PC-9 (cell line): ENCODE measurements at regions not wholly inside any gene's neighbourhood (a gene's known extent, or its start where the extent isn't known, plus 50 kb on each side); places are given as distances from the start of the nearest gene placed in this dataset.

ENCODE experiments used
- BruUV-seq: library from RNA; stranded (reverse); fragments of 400-500 nt; replicated peaks from 2 replicates; lab custom pipeline; 2021; lab: Mats Ljungman, UMichigan
- CTCF ChIA-PET: fragments of 300-600 bp; sonication (Branson Sonifier 250); formaldehyde crosslinking; loops from one replicate; lab custom pipeline; 2022; ENCODE audit warnings: antibody characterized with exemption; lab: Charles Lee
- POLR2A ChIA-PET: fragments of 300-600 bp; sonication (Branson Sonifier 250); formaldehyde crosslinking; loops from one replicate; lab custom pipeline; 2022; ENCODE audit warnings: antibody characterized with exemption; ENCODE audit not compliant: unreplicated experiment; lab: Charles Lee
- DNase-seq, 2 experiments: peaks; one replicate each; pipeline versions ENCODE4 v3.0.0 to v3.0.0-alpha.2; 2015 to 2022; ENCODE audit warnings: mixed read lengths in 1 of 2
- H2AFZ ChIP-seq: fragments of 200-600 bp; sonication (generic); 2 replicates; pipeline ENCODE4 v1.8.1; 2017; ENCODE audit warnings: antibody characterized with exemption
- H3F3A ChIP-seq: fragments of 200-600 bp; sonication (generic); 2 replicates; pipeline ENCODE4 v1.8.1; 2017; ENCODE audit warnings: antibody characterized with exemption, mild to moderate bottlenecking, low read depth; ENCODE audit not compliant: insufficient read depth
- H3K27ac ChIP-seq: fragments of 200-600 bp; sonication (generic); 2 replicates; pipeline ENCODE4 v1.6.1; 2016; ENCODE audit warnings: mixed run types
- H3K27me3 ChIP-seq: fragments of 200-600 bp; sonication (generic); 2 replicates; pipeline ENCODE4 v1.6.1; 2016; ENCODE audit warnings: low read depth, mixed run types; ENCODE audit not compliant: insufficient read depth
- H3K36me3 ChIP-seq: fragments of 200-600 bp; sonication (generic); 2 replicates; pipeline ENCODE4 v1.6.1; 2016; ENCODE audit warnings: low read depth, mixed run types
- H3K4me1 ChIP-seq: fragments of 200-600 bp; sonication (generic); replicated peaks from 2 replicates; pipeline ENCODE4 v1.6.1; 2016; ENCODE audit warnings: mixed run types; ENCODE audit not compliant: insufficient read depth
- H3K4me2 ChIP-seq: fragments of 200-600 bp; sonication (generic); 2 replicates; pipeline ENCODE4 v1.6.1; 2017; ENCODE audit warnings: mixed run types
- H3K4me3 ChIP-seq: fragments of 200-600 bp; sonication (generic); 2 replicates; pipeline ENCODE4 v1.6.1; 2016; ENCODE audit warnings: mixed run types
- H3K79me2 ChIP-seq: fragments of 200-600 bp; sonication (generic); 2 replicates; pipeline ENCODE4 v1.6.1; 2017; ENCODE audit warnings: low read depth, mixed run types
- H3K9me2 ChIP-seq: fragments of 200-600 bp; sonication (generic); 2 replicates; pipeline ENCODE4 v1.8.1; 2017; ENCODE audit warnings: mild to moderate bottlenecking; ENCODE audit not compliant: insufficient read depth
- H3K9me3 ChIP-seq: fragments of 200-600 bp; sonication (generic); 2 replicates; pipeline ENCODE4 v1.8.1; 2016; ENCODE audit warnings: low read depth; ENCODE audit not compliant: insufficient read depth
- H4K20me1 ChIP-seq: fragments of 200-600 bp; sonication (generic); 2 replicates; pipeline ENCODE4 v1.8.1; 2017; ENCODE audit not compliant: insufficient read depth
- CTCF ChIP-seq: fragments of 200-600 bp; sonication (generic); conservative IDR thresholded peaks from 2 replicates; pipeline ENCODE4 v1.6.1; 2017; ENCODE audit warnings: mixed run types, antibody characterized with exemption, mild to moderate bottlenecking, moderate library complexity
- EZH2 ChIP-seq: fragments of 200-600 bp; sonication (generic); IDR thresholded peaks from 2 replicates; pipeline ENCODE4 v1.8.0; 2017; ENCODE audit warnings: antibody characterized with exemption, low read depth
- intact Hi-C: fragments of 100-400 bp; cut with micrococcal nuclease; formaldehyde crosslinking; loops from one replicate; pipeline ENCODE4 v1.10.0; 2022; ENCODE audit not compliant: unreplicated experiment

DNA sequence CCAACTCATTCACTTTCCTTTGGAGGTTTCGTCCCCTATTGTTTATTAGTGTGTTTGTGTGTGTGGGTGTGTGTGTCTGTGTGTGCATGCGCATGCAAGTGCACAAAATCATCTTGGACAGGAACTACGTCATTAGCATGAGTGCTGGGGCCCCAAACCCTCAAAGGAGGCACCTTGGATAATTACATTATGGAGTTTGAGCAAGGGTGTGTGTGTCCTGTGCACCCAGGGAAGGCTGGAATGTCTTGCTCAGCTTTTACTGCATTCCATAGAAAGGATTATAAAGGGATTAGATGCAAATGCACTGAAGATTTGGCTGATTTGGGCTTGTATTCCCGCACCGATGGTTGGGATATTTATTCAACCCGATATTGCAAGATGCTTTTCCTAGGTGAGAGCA, 203.4 kb upstream of the NAV2 start:
- no peak overlapping the region for H3K4me3 ChIP-seq
- no peaks in the 10 kb centered on the region for H3K9me3 ChIP-seq
- no peaks in the 10 kb centered on the region for H4K20me1 ChIP-seq
- H3K4me2 ChIP-seq, result no peak overlapping the region
- ChIA-PET CTCF (no interaction called here), POLR2A (no interaction called here)
- peaks cover 18% of the 10 kb centered on the region for H3F3A ChIP-seq
- H3K9me2 ChIP-seq, result no peaks in the 10 kb centered on the region
- DNase-seq, result no peak
- H3K27me3 ChIP-seq, result no peaks in the 10 kb centered on the region
- no peak overlapping the region for H2AFZ ChIP-seq
- TF ChIP-seq EZH2 (no peak), CTCF (no peak)
- intact Hi-C loops, result no loop called here
- BruUV-seq, result no TSS peak
- H3K79me2 ChIP-seq, result no peaks in the 10 kb centered on the region
- H3K36me3 ChIP-seq, result no peaks in the 10 kb centered on the region
- H3K4me1 ChIP-seq, result peaks cover 33% of the 10 kb centered on the region
- H3K27ac ChIP-seq, result no peak overlapping the region

- Histone ChIP-seq H3K36me3 (no peaks in the 10 kb centered on the region), H3K4me3 (no peak overlapping the region), H3K9me3 (no peaks in the 10 kb centered on the region), H3K9me2 (no peaks in the 10 kb centered on the region), H3F3A (peaks cover 18% of the 10 kb centered on the region), H3K4me2 (peak overlapping the region; percentile 36), H3K27me3 (no peaks in the 10 kb centered on the region), H4K20me1 (no peaks in the 10 kb centered on the region), H2AFZ (no peak overlapping the region), H3K27ac (peak overlapping the region; percentile 58), H3K4me1 (peaks cover 33% of the 10 kb centered on the region), H3K79me2 (no peaks in the 10 kb centered on the region)
- CTCF ChIA-PET, result no interaction called here
- POLR2A ChIA-PET, result no interaction called here
- intact Hi-C loops, result no loop called here
- DNase-seq, result peak; percentile 36 to 84
- BruUV-seq, result no TSS peak
- TF ChIP-seq EZH2 (no peak), CTCF (no peak)
Measured at GRCh38 chr11:19508165-19508564, 204.5 kb upstream of the NAV2 start.

GRCh38 chr11:19506816-19507486, 205.7 kb upstream of the NAV2 start:
- Histone ChIP-seq H2AFZ (no peak overlapping the region), H3K9me3 (no peaks in the 10 kb centered on the region), H3K79me2 (no peaks in the 10 kb centered on the region), H4K20me1 (no peaks in the 10 kb centered on the region), H3K4me3 (no peak overlapping the region), H3K36me3 (no peaks in the 10 kb centered on the region), H3K9me2 (no peaks in the 10 kb centered on the region), H3K27ac (peak overlapping the region; percentile 58), H3F3A (peaks cover 18% of the 10 kb centered on the region), H3K4me2 (0 out of 2 replicates have a peak overlapping the region, but pooled peaks have one; percentile 36), H3K4me1 (peaks cover 33% of the 10 kb centered on the region), H3K27me3 (no peaks in the 10 kb centered on the region)
- BruUV-seq, result no TSS peak
- no peak for DNase-seq
- ChIA-PET CTCF (no interaction called here), POLR2A (no interaction called here)
- intact Hi-C loops, result no loop called here
- TF ChIP-seq EZH2 (no peak), CTCF (no peak)
